DOHH2 (cell line): ENCODE measurements at regions not wholly inside any gene's neighbourhood (a gene's known extent, or its start where the extent isn't known, plus 50 kb on each side); places are given as distances from the start of the nearest gene placed in this dataset.

Experiments
- EZH2phosphoT487 ChIP-seq: fragments of 200-600 bp; sonication (generic); IDR thresholded peaks from 2 replicates; pipeline ENCODE4 v1.6.1; 2017; ENCODE audit warnings: borderline replicate concordance, mild to moderate bottlenecking, antibody characterized with exemption, low read length, moderate library complexity, mixed read lengths
- TF ChIP-seq, protein P1 (sequence below): fragments of 200-600 bp; sonication (generic); IDR thresholded peaks from one replicate; pipeline ENCODE4 v1.5.1; 2014; ENCODE audit warnings: antibody characterized with exemption, mild to moderate bottlenecking, low read depth, low read length; ENCODE audit not compliant: poor library complexity, severe bottlenecking

DNA sequence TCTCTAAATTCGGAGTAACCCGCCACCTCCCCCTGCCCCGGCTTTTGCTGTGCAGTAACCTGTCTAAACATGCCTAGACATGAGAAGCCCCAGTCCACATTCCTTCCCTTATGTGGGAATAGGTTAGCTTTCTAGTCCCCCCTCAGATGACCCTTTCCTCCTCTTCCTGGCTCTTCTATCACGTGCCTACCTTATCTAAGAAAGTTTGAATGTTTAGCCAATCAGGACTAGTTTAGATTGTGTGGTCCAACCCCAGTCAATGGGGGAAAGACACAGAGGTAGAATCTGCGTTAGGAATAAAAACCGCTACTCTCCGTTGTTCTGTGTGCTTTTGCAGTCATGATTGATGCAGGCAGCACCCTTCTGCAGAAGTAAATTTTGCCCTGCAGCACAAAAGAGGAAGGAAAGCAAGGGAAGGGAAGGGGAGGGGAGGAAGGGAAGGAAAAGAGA is 69.0 kb upstream of the CD93 start:
- TF ChIP-seq, protein P1, sequence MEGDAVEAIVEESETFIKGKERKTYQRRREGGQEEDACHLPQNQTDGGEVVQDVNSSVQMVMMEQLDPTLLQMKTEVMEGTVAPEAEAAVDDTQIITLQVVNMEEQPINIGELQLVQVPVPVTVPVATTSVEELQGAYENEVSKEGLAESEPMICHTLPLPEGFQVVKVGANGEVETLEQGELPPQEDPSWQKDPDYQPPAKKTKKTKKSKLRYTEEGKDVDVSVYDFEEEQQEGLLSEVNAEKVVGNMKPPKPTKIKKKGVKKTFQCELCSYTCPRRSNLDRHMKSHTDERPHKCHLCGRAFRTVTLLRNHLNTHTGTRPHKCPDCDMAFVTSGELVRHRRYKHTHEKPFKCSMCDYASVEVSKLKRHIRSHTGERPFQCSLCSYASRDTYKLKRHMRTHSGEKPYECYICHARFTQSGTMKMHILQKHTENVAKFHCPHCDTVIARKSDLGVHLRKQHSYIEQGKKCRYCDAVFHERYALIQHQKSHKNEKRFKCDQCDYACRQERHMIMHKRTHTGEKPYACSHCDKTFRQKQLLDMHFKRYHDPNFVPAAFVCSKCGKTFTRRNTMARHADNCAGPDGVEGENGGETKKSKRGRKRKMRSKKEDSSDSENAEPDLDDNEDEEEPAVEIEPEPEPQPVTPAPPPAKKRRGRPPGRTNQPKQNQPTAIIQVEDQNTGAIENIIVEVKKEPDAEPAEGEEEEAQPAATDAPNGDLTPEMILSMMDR, result no peak
- TF ChIP-seq EZH2phosphoT487, result no peak
